ENCODE measurements at regions not wholly inside any gene's neighbourhood (a gene's known extent, or its start where the extent isn't known, plus 50 kb on each side); places are given as distances from the start of the nearest gene placed in this dataset.
A peak's percentile ranks its signal among the peaks of the same experiment; 100 is the strongest.

DNA sequence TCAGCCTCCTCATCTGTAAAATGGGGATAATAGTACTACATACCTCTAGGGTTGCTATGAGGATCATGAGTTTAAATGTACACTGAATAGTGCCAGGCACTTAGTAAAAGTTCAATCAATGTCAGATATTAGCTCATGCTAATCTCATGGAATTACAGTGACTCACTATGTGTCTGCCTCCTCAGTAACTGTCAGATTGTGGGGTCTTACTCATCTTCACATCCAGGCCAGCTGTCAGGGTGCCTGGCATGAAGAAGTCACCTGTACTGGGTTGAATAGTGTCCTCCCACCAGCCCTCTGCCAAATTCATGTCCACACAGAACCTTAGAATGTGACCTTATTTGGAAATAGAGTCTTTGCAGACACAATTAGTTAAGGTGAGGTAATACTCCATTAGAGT is 54.3 kb upstream of the STIM2 start:
- intact Hi-C loops (cut with DNase I): no loop called here
- DNase-seq: peak in 4 of 42 donors; percentile 18 to 41 (median 24)

DNA sequence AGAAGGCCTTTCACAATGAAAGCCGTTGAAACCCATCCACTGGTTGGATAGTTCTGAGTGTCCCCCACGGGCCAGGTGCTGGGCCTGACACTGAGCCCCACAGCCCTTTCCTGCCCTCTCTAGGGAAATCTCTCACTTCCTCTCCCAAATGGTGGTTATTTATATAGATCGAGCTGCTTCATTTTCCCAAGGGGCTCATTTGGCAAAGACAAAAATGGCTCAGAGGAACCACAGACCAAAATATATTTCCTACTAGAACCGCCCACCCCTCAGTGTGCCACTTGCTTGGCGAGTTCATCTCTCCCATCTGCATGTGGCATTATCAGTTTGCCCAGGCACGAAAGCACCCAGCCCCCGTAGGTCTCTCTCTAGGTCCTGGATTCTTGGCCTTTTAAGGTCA is 53.3 kb upstream of the STIM2 start:
- intact Hi-C loops (cut with DNase I): no loop called here
- no peak for DNase-seq

DNA sequence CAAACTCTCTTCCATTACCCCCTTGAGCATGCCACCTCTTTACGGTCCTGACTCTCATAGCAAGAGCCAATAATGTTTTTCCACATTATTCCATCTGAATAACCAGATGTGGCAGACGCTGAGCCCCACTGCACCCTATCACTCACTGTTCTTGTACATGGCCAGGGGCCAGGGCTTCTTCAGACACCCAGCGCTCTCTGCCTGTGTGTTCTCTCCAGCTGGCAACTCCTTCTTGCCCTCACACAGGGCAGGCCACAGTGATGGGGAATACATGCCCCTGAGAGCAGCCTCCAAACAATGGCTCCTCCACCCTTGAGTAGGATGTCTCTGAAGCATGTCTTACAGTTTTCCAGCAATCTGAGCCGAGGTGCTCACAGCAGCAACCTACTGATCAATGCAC is 50.8 kb upstream of the STIM2 start:
- DNase-seq: no peak
- intact Hi-C loops (cut with DNase I): no loop called here

All from head of caudate nucleus (tissue), 42 donors.